Activated naive CD4-positive, alpha-beta T cell (primary cell): ENCODE measurements at regions not wholly inside any gene's neighbourhood (a gene's known extent, or its start where the extent isn't known, plus 50 kb on each side); places are given as distances from the start of the nearest gene placed in this dataset.

Source experiments
- DNase-seq, 4 experiments: peaks; one replicate each; lab custom pipeline; 2025; lab: John Stamatoyannopoulos, UW

DNA sequence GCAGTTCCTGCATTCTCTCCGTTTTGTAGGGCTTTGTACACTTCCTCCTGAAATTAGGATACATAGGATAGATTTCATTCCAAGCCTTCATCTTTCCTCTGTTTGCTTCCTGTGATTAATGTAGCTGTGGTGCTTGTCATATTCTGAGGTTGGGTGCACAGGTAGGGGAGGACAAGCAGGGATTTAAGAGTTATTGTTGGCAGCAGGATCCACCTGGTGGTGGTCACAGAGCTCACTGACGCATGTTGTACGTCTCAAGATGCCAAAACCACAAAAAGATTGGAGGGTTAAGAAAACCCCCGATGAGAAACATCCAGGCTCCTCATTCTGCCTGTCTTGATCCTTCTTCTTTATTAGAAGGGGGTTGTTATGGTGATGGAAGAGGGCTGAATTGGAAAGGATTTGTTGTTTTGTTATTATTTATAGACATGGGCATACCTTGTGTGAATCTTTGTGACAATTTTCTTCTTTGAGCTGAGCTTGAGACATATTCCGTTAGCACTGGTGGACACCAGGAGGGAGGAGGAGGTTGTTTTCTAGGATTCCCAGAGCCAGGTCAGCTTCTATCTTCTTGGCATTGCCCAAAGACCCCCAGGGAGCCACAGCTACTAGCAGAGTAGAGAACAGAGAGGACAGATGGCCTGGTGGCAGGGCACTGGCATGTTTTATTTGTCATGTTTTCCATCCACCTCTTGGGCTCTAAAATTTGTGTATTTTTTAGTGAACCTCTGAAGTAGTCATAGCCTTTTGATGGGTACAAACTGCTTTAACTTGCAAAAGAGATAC lies 57.7 kb upstream of the LARS2 start:
- no peak for DNase-seq

DNA sequence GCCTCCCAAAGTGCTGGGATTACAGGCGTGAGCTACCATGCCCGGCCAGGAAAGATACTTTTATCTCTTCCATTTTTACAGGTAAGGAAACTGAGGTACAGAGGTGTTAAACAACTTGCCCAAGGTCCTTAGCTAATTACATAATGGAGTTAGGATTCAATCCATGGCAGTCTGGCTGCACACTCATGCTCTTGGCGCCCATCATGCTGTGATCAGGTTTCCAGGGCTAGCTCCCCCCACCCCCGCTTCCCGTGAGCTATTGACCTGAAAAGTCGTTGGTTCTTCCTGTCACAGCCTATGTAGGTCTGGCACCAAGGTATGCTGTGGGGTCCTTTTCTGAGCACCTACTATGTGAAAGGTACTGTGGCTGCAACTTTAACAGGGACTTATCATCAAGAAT lies 55.9 kb upstream of the LARS2 start:
- DNase-seq = peak in 1 of 4 experiments; percentile 1

DNA sequence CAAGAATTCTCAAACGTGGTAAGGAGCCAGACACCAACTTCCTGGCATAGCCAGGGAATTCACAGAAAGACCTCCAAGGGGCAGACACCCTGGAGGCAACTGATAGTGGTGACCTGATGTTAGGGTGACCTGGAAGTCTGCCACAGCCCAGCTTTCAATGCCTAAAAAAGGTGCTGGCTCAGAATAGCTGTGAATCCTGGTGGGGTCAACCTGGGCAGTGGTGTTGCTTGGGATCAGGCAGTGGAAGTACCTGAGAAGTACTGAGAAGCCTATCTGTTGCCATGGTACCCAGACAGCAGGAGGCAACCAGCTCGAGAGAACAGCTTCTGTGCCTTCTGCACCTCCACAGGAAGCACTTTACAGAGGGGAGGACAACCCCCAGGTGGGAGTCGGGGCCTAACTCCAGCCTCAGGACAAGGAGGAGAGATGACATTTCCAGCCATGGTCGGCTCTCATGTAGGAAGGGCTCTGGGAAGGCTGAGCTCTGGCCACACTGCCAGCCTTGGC lies 55.4 kb upstream of the LARS2 start:
- no peak for DNase-seq

DNA sequence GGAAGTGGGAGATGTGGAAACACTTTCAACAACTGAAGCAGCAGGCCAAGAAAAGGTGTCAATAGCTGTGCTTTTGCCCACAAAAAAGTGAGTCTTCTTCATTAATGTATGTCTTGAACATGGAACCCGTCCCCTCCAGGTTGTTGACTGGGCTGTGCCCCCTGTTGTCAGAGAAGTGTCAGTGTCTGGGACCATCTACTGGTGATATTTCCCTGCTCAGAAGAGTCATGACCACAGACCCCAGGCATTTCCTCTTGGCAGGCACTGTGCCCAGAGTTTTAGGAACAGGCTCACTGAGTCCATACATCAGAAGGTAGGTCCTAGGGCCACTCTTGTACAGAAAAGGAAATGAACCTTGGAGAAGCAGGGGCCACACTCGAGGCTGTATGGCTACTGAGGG lies 54.8 kb upstream of the LARS2 start:
- no peak for DNase-seq

DNA sequence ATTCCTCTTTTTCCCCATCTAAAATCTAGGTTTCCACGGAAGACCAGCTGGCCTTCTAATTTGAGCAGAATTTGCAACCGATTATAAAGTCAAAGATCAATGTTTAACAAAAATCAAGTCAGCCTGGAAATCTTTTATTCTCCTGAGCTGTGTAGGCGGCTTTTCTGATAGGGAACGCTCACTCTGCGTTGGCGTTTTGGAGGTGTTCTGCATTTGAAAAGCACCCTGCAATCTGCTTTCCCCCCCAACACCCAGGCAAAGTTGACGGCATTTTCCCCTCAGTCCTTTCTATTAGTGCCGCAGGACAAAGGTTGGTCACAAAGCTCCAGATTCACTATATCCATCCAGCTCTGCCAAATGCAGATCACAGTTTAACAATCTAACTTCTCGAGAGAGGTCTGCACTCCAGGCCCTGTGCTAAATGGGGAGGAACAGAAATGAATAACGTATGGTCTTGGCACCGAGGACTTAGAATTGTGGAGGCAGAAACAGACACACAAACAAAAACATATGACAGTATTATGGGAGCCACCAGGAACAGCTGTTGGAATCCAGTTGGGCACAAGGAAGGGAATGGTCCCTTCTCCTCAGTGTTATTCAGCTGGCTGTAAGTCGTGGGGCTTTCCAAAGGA lies 50.4 kb upstream of the LARS2 start:
- no peak for DNase-seq
